ENCODE measurements at regions not wholly inside any gene's neighbourhood (a gene's known extent, or its start where the extent isn't known, plus 50 kb on each side); places are given as distances from the start of the nearest gene placed in this dataset.

- no peak for ATAC-seq
Observed at GRCh38 chr10:128835361-128835760, 631.7 kb upstream of the MGMT start.

GRCh38 chr10:128837478-128837877, 629.6 kb upstream of the MGMT start:
- no peaks in the 10 kb centered on the region for H3F3A ChIP-seq (ENCODE audit: low read length, unreplicated experiment)
- no peak overlapping the region for H3K4me2 ChIP-seq (ENCODE audit: low read length)
- DNase-seq: no peak
- H3K4me3 ChIP-seq (ENCODE audit: low read length): no peak overlapping the region
- H3K27me3 ChIP-seq (ENCODE audit: low read length): 0 out of 2 replicates have a peak, but pooled peaks cover 5% of the 10 kb centered on the region
- no peak for ATAC-seq
- ChIA-PET CTCF (no interaction called here), POLR2A (ENCODE audit: unreplicated experiment) (no interaction called here)
- no peaks in the 10 kb centered on the region for H3K9me2 ChIP-seq (replicated peaks; ENCODE audit: low read length)
- H3K79me2 ChIP-seq (ENCODE audit: low read length): no peaks in the 10 kb centered on the region
- H3K9me3 ChIP-seq (ENCODE audit: low read length): no peaks in the 10 kb centered on the region
- no peaks in the 10 kb centered on the region for H3K4me1 ChIP-seq (ENCODE audit: insufficient read depth, low read length)
- no peak overlapping the region for H3K27ac ChIP-seq (ENCODE audit: low read length)
- H2AFZ ChIP-seq (ENCODE audit: low read length): no peak overlapping the region
- intact Hi-C loops (cut with micrococcal nuclease): no loop called here
- no peak overlapping the region for H3K9ac ChIP-seq (ENCODE audit: low read length)
- no TSS peak for BruUV-seq (replicated peaks)
- no peaks in the 10 kb centered on the region for H4K20me1 ChIP-seq (ENCODE audit: low read length)
- H3K36me3 ChIP-seq (ENCODE audit: low read depth, low read length): no peaks in the 10 kb centered on the region
- no peak for TF ChIP-seq CTCF (conservative IDR thresholded peaks at IDR 0.05; ENCODE audit: low read depth, low read length)
- no peak for TF ChIP-seq EZH2 (IDR thresholded peaks at IDR 0.05; ENCODE audit: low read length, unreplicated experiment)
- no peak for TF ChIP-seq EZH2phosphoT487 (IDR thresholded peaks at IDR 0.05; ENCODE audit: borderline replicate concordance, low read length)

More at GRCh38 chr10:128835361-128835760, 631.7 kb upstream of the MGMT start:
- no peak for DNase-seq
- Histone ChIP-seq H4K20me1 (ENCODE audit: low read length) (no peaks in the 10 kb centered on the region), H3K27me3 (ENCODE audit: low read length) (0 out of 2 replicates have a peak, but pooled peaks cover 5% of the 10 kb centered on the region), H3K4me1 (ENCODE audit: insufficient read depth, low read length) (no peaks in the 10 kb centered on the region), H3K27ac (ENCODE audit: low read length) (no peak overlapping the region), H3K9ac (ENCODE audit: low read length) (no peak overlapping the region), H3K36me3 (ENCODE audit: low read depth, low read length) (no peaks in the 10 kb centered on the region), H3K4me2 (ENCODE audit: low read length) (no peak overlapping the region), H3K79me2 (ENCODE audit: low read length) (no peaks in the 10 kb centered on the region), H3K9me3 (ENCODE audit: low read length) (no peaks in the 10 kb centered on the region), H3K9me2 (replicated peaks; ENCODE audit: low read length) (no peaks in the 10 kb centered on the region), H2AFZ (ENCODE audit: low read length) (no peak overlapping the region), H3F3A (ENCODE audit: low read length, unreplicated experiment) (no peaks in the 10 kb centered on the region), H3K4me3 (ENCODE audit: low read length) (no peak overlapping the region)
- CTCF ChIA-PET: no interaction called here
- POLR2A ChIA-PET (ENCODE audit: unreplicated experiment): no interaction called here
- BruUV-seq (replicated peaks): no TSS peak
- TF ChIP-seq CTCF (conservative IDR thresholded peaks at IDR 0.05; ENCODE audit: low read depth, low read length) (no peak), EZH2phosphoT487 (IDR thresholded peaks at IDR 0.05; ENCODE audit: borderline replicate concordance, low read length) (no peak), EZH2 (IDR thresholded peaks at IDR 0.05; ENCODE audit: low read length, unreplicated experiment) (no peak)
- intact Hi-C loops (cut with micrococcal nuclease): no loop called here

- POLR2A ChIA-PET (ENCODE audit: unreplicated experiment): no interaction called here
- H4K20me1 ChIP-seq (ENCODE audit: low read length): no peaks in the 10 kb centered on the region
- no peak overlapping the region for H2AFZ ChIP-seq (ENCODE audit: low read length)
- no peaks in the 10 kb centered on the region for H3K9me2 ChIP-seq (replicated peaks; ENCODE audit: low read length)
- no peaks in the 10 kb centered on the region for H3F3A ChIP-seq (ENCODE audit: low read length, unreplicated experiment)
- no peak for TF ChIP-seq EZH2 (IDR thresholded peaks at IDR 0.05; ENCODE audit: low read length, unreplicated experiment)
- no peak for TF ChIP-seq CTCF (conservative IDR thresholded peaks at IDR 0.05; ENCODE audit: low read depth, low read length)
- TF ChIP-seq EZH2phosphoT487 (IDR thresholded peaks at IDR 0.05; ENCODE audit: borderline replicate concordance, low read length): no peak
- no peaks in the 10 kb centered on the region for H3K4me1 ChIP-seq (ENCODE audit: insufficient read depth, low read length)
- H3K9me3 ChIP-seq (ENCODE audit: low read length): no peaks in the 10 kb centered on the region
- intact Hi-C loops (cut with micrococcal nuclease): no loop called here
- H3K4me3 ChIP-seq (ENCODE audit: low read length): no peak overlapping the region
- no peaks in the 10 kb centered on the region for H3K36me3 ChIP-seq (ENCODE audit: low read depth, low read length)
- H3K79me2 ChIP-seq (ENCODE audit: low read length): no peaks in the 10 kb centered on the region
- CTCF ChIA-PET: no interaction called here
- 0 out of 2 replicates have a peak, but pooled peaks cover 5% of the 10 kb centered on the region for H3K27me3 ChIP-seq (ENCODE audit: low read length)
- no peak overlapping the region for H3K9ac ChIP-seq (ENCODE audit: low read length)
- no peak overlapping the region for H3K4me2 ChIP-seq (ENCODE audit: low read length)
- no TSS peak for BruUV-seq (replicated peaks)
- ATAC-seq (no peak), DNase-seq (no peak)
- no peak overlapping the region for H3K27ac ChIP-seq (ENCODE audit: low read length)
Observed at GRCh38 chr10:128839134-128839533, 627.9 kb upstream of the MGMT start.

Measured in PC-3 (cell line).